ENCODE measurements at regions not wholly inside any gene's neighbourhood (a gene's known extent, or its start where the extent isn't known, plus 50 kb on each side); places are given as distances from the start of the nearest gene placed in this dataset.
"Not testable (repeated sequence)": the region's sequence is repeated elsewhere in the genome, so short reads cannot be mapped to it uniquely, and the experiment has no call there.

- not testable (repeated sequence) for H3K4me1 ChIP-seq, H3K27me3 ChIP-seq, H3K36me3 ChIP-seq, DNase-seq, H3K4me3 ChIP-seq, H3K27ac ChIP-seq, H3K9me3 ChIP-seq
These were observed 50.5 kb upstream of the TP53TG3D start for GRCh38 chr16:32202585-32202984.

Small RNAs in the stretch of these regions (small RNA-seq; reads per million reads assigned to genes)
- gene AC133485.4 (0 reads per million in 2 donors), gene AC142381.2 (0 reads per million in 2 donors), gene IGHV1OR16-3 (0 reads per million in 2 donors), gene IGHV3OR16-9 (0 reads per million in 2 donors)
